ENCODE measurements at regions not wholly inside any gene's neighbourhood (a gene's known extent, or its start where the extent isn't known, plus 50 kb on each side); places are given as distances from the start of the nearest gene placed in this dataset.

- no peak for TF ChIP-seq CTCF (IDR thresholded peaks at IDR 0.05)
- no peaks in the 10 kb centered on the region for H3K36me3 Mint-ChIP-seq (ENCODE audit: low read depth)
- peaks cover 15% of the 10 kb centered on the region for H3K4me1 Mint-ChIP-seq
- H3K4me3 Mint-ChIP-seq: no peak overlapping the region
- no peaks in the 10 kb centered on the region for H3K9me3 Mint-ChIP-seq
- DNase-seq: no peak
- no peaks in the 10 kb centered on the region for H3K27me3 Mint-ChIP-seq (ENCODE audit: low read depth, poor library complexity)
- H3K27ac Mint-ChIP-seq: no peak overlapping the region
Observed at GRCh38 chr4:111713276-111713675, 432.0 kb upstream of the FAM241A start.

- H3K27ac Mint-ChIP-seq: no peak overlapping the region
- H3K4me3 Mint-ChIP-seq: no peak overlapping the region
- no peak for DNase-seq
- H3K9me3 Mint-ChIP-seq: no peaks in the 10 kb centered on the region
- no peaks in the 10 kb centered on the region for H3K36me3 Mint-ChIP-seq (ENCODE audit: low read depth)
- no peaks in the 10 kb centered on the region for H3K27me3 Mint-ChIP-seq (ENCODE audit: low read depth, poor library complexity)
- peaks cover 9% of the 10 kb centered on the region for H3K4me1 Mint-ChIP-seq
- no peak for TF ChIP-seq CTCF (IDR thresholded peaks at IDR 0.05)
Observed at GRCh38 chr4:111717921-111718320, 427.3 kb upstream of the FAM241A start.

GRCh38 chr4:111718763-111719559, 426.3 kb upstream of the FAM241A start:
- Mint-ChIP-seq H3K36me3 (ENCODE audit: low read depth) (no peaks in the 10 kb centered on the region), H3K27ac (peak overlapping the region; percentile 12), H3K9me3 (no peaks in the 10 kb centered on the region), H3K4me1 (peaks cover 6% of the 10 kb centered on the region), H3K27me3 (ENCODE audit: low read depth, poor library complexity) (peaks cover 4% of the 10 kb centered on the region), H3K4me3 (no peak overlapping the region)
- no peak for DNase-seq
- TF ChIP-seq CTCF (IDR thresholded peaks at IDR 0.05): no peak

- Mint-ChIP-seq H3K27ac (no peak overlapping the region), H3K4me3 (no peak overlapping the region), H3K9me3 (no peaks in the 10 kb centered on the region), H3K36me3 (ENCODE audit: low read depth) (no peaks in the 10 kb centered on the region), H3K4me1 (peaks cover 6% of the 10 kb centered on the region), H3K27me3 (ENCODE audit: low read depth, poor library complexity) (peaks cover 4% of the 10 kb centered on the region)
- no peak for TF ChIP-seq CTCF (IDR thresholded peaks at IDR 0.05)
- DNase-seq: no peak
Observed at GRCh38 chr4:111720866-111721265, 424.4 kb upstream of the FAM241A start.

- DNase-seq: no peak
- no peak for TF ChIP-seq CTCF (IDR thresholded peaks at IDR 0.05)
- H3K4me3 Mint-ChIP-seq: no peak overlapping the region
- peaks cover 4% of the 10 kb centered on the region for H3K27me3 Mint-ChIP-seq (ENCODE audit: low read depth, poor library complexity)
- H3K36me3 Mint-ChIP-seq (ENCODE audit: low read depth): no peaks in the 10 kb centered on the region
- peaks cover 6% of the 10 kb centered on the region for H3K4me1 Mint-ChIP-seq
- H3K27ac Mint-ChIP-seq: no peak overlapping the region
- no peaks in the 10 kb centered on the region for H3K9me3 Mint-ChIP-seq
Observed at GRCh38 chr4:111722213-111722720, 423.0 kb upstream of the FAM241A start.

- no peak overlapping the region for H3K4me3 Mint-ChIP-seq
- DNase-seq: no peak
- H3K27ac Mint-ChIP-seq: no peak overlapping the region
- no peak for TF ChIP-seq CTCF (IDR thresholded peaks at IDR 0.05)
- H3K9me3 Mint-ChIP-seq: no peaks in the 10 kb centered on the region
- H3K27me3 Mint-ChIP-seq (ENCODE audit: low read depth, poor library complexity): no peaks in the 10 kb centered on the region
- H3K4me1 Mint-ChIP-seq: peaks cover 6% of the 10 kb centered on the region
- no peaks in the 10 kb centered on the region for H3K36me3 Mint-ChIP-seq (ENCODE audit: low read depth)
Observed at GRCh38 chr4:111736516-111736915, 408.7 kb upstream of the FAM241A start.

Measured in nephron progenitor cell (in vitro differentiated cells).